Panc1 (cell line): ENCODE measurements at regions not wholly inside any gene's neighbourhood (a gene's known extent, or its start where the extent isn't known, plus 50 kb on each side); places are given as distances from the start of the nearest gene placed in this dataset.

ENCODE experiments used
- ATAC-seq: fragments of 200-7000 bp; cut with Tn5 transposase; 2 replicates; pipeline ENCODE4 v1.9.1; 2020; ENCODE audit warnings: mild to moderate bottlenecking, moderate library complexity
- BruUV-seq: library from RNA; stranded (reverse); fragments of 400-500 nt; replicated peaks from 2 replicates; lab custom pipeline; 2021; lab: Mats Ljungman, UMichigan
- CTCF ChIA-PET: fragments of 300-600 bp; sonication (Branson Sonifier 250); formaldehyde crosslinking; loops from one replicate; lab custom pipeline; 2022; ENCODE audit warnings: antibody characterized with exemption; lab: Charles Lee
- POLR2A ChIA-PET: fragments of 300-600 bp; sonication (Branson Sonifier 250); formaldehyde crosslinking; loops from one replicate; lab custom pipeline; 2022; ENCODE audit warnings: antibody characterized with exemption; lab: Charles Lee
- DNase-seq: peaks from one replicate; pipeline ENCODE4 v3.0.0-alpha.2; 2010; ENCODE audit warnings: low read depth, low spot score
- H3K27ac ChIP-seq: 2 replicates; pipeline ENCODE4 v1.5.1; 2011; ENCODE audit warnings: mild to moderate bottlenecking, low read length, inconsistent platforms
- H3K27me3 ChIP-seq: fragments of 200-500 bp; sonication (Bioruptor generic); 2 replicates; pipeline ENCODE4 v1.6.0; 2014; ENCODE audit warnings: low read length, inconsistent platforms; ENCODE audit not compliant: control insufficient read depth, insufficient read depth
- H3K36me3 ChIP-seq: fragments of 200-500 bp; sonication (Bioruptor generic); 2 replicates; pipeline ENCODE4 v1.5.1; 2014; ENCODE audit warnings: inconsistent platforms, mild to moderate bottlenecking, low read length, moderate library complexity; ENCODE audit not compliant: control insufficient read depth, insufficient read depth
- H3K4me1 ChIP-seq: 2 replicates; pipeline ENCODE4 v1.5.1; 2011; ENCODE audit warnings: inconsistent platforms, mild to moderate bottlenecking, low read length, moderate library complexity; ENCODE audit not compliant: control insufficient read depth, insufficient read depth
- H3K4me3 ChIP-seq, 2 experiments: 2 replicates each; pipeline ENCODE4 v1.5.1; 2011 to 2012; ENCODE audit warnings: low read depth in 2 of 2, low read length in 2 of 2, mild to moderate bottlenecking in 2 of 2, inconsistent platforms in 1 of 2, moderate library complexity in 1 of 2
- H3K9me3 ChIP-seq: fragments of 200-500 bp; sonication (Bioruptor generic); 2 replicates; pipeline ENCODE4 v1.5.1; 2014; ENCODE audit warnings: low read depth, mild to moderate bottlenecking, inconsistent platforms, low read length, moderate library complexity; ENCODE audit not compliant: control insufficient read depth, insufficient read depth
- POLR2AphosphoS5 ChIP-seq: IDR thresholded peaks from 2 replicates; pipeline ENCODE4 v1.6.1; 2012; ENCODE audit warnings: mild to moderate bottlenecking, low read depth, low read length, moderate library complexity
- REST ChIP-seq, 2 experiments: IDR thresholded peaks; 2 replicates each; pipeline ENCODE4 v1.6.1; 2011 to 2012; ENCODE audit warnings: low read depth in 2 of 2, control low read depth in 1 of 2, low read length in 1 of 2, mild to moderate bottlenecking in 1 of 2, moderate library complexity in 1 of 2; ENCODE audit not compliant: insufficient read depth in 1 of 2
- SIN3A ChIP-seq: IDR thresholded peaks from 2 replicates; pipeline ENCODE4 v1.6.1; 2012; ENCODE audit warnings: low read depth, mild to moderate bottlenecking, low read length, moderate library complexity, borderline replicate concordance; ENCODE audit not compliant: insufficient read depth
- TCF7L2 ChIP-seq: IDR thresholded peaks from 2 replicates; pipeline ENCODE4 v1.6.1; 2011; ENCODE audit warnings: mild to moderate bottlenecking, low read depth, low read length, inconsistent platforms
- in situ Hi-C: cut with HindIII; loops from 2 replicates; pipeline ENCODE4 v1.10.0; 2016; ENCODE audit warnings: low sequenced_read_pairs, low pct_unique_long_range_greater_than_20kb
- intact Hi-C: fragments of 100-400 bp; cut with micrococcal nuclease; formaldehyde crosslinking; loops from one replicate; pipeline ENCODE4 v1.10.0; 2022; ENCODE audit not compliant: unreplicated experiment
- TF ChIP-seq, protein P1 (sequence below): fragments of 450-650 bp; IDR thresholded peaks from 2 replicates; pipeline ENCODE4 v1.5.1; 2017; ENCODE audit warnings: mild to moderate bottlenecking

GRCh38 chr1:47519971-47520370 is 82.1 kb downstream of the FOXD2 start:
- in situ Hi-C loops (no loop called here), intact Hi-C loops (no loop called here)
- TF ChIP-seq SIN3A (no peak), REST (IDR thresholded peaks at IDR 0.05; ENCODE audit: insufficient read depth in 1 of 2, low read depth in 2 of 2, low read length in 1 of 2) (no peak), TCF7L2 (no peak), POLR2AphosphoS5 (no peak)
- TF ChIP-seq, protein P1, sequence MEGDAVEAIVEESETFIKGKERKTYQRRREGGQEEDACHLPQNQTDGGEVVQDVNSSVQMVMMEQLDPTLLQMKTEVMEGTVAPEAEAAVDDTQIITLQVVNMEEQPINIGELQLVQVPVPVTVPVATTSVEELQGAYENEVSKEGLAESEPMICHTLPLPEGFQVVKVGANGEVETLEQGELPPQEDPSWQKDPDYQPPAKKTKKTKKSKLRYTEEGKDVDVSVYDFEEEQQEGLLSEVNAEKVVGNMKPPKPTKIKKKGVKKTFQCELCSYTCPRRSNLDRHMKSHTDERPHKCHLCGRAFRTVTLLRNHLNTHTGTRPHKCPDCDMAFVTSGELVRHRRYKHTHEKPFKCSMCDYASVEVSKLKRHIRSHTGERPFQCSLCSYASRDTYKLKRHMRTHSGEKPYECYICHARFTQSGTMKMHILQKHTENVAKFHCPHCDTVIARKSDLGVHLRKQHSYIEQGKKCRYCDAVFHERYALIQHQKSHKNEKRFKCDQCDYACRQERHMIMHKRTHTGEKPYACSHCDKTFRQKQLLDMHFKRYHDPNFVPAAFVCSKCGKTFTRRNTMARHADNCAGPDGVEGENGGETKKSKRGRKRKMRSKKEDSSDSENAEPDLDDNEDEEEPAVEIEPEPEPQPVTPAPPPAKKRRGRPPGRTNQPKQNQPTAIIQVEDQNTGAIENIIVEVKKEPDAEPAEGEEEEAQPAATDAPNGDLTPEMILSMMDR: no peak
- H3K4me3 ChIP-seq: no peak overlapping the region
- H3K27me3 ChIP-seq: no peaks in the 10 kb centered on the region; the same call in 1 of the 2 replicates
- no peaks in the 10 kb centered on the region for H3K4me1 ChIP-seq
- ChIA-PET CTCF (no interaction called here), POLR2A (no interaction called here)
- ATAC-seq (no peak), DNase-seq (no peak)
- no peak overlapping the region for H3K27ac ChIP-seq
- BruUV-seq: no TSS peak
- no peaks in the 10 kb centered on the region for H3K9me3 ChIP-seq
- no peaks in the 10 kb centered on the region for H3K36me3 ChIP-seq

- no TSS peak for BruUV-seq
- intact Hi-C loops: no loop called here
- DNase-seq (no peak), ATAC-seq (no peak)
- POLR2A ChIA-PET: no interaction called here
- Histone ChIP-seq H3K4me3 (no peak overlapping the region), H3K27ac (no peak overlapping the region), H3K36me3 (no peaks in the 10 kb centered on the region), H3K27me3 (no peaks in the 10 kb centered on the region; the same call in 1 of the 2 replicates), H3K9me3 (no peaks in the 10 kb centered on the region), H3K4me1 (no peaks in the 10 kb centered on the region)
- CTCF ChIA-PET: no interaction called here
- TF ChIP-seq, protein P1: no peak
- TF ChIP-seq SIN3A (no peak), POLR2AphosphoS5 (no peak), REST (IDR thresholded peaks at IDR 0.05; ENCODE audit: insufficient read depth in 1 of 2, low read depth in 2 of 2, low read length in 1 of 2) (no peak), TCF7L2 (no peak)
- in situ Hi-C loops: no loop called here
Observed at GRCh38 chr1:47521034-47521881, 83.4 kb downstream of the FOXD2 start.
